Muscle layer of duodenum (tissue), 2 donors: ENCODE measurements at regions not wholly inside any gene's neighbourhood (a gene's known extent, or its start where the extent isn't known, plus 50 kb on each side); places are given as distances from the start of the nearest gene placed in this dataset.

ENCODE experiments used
- H3K27ac ChIP-seq: one replicate; pipeline ENCODE4 v1.7.0; 2013; ENCODE audit warnings: mild to moderate bottlenecking, low read length
- H3K27me3 ChIP-seq: one replicate; pipeline ENCODE4 v1.7.0; 2013; ENCODE audit warnings: low read depth, mild to moderate bottlenecking, control low read depth, low read length
- H3K36me3 ChIP-seq, 2 donors: one replicate each; pipeline ENCODE4 v1.7.0; 2013; ENCODE audit warnings: low read length in 2 of 2, control low read depth in 1 of 2, mild to moderate bottlenecking in 1 of 2; ENCODE audit not compliant: insufficient read depth in 2 of 2, control insufficient read depth in 1 of 2
- H3K4me1 ChIP-seq, 2 donors: one replicate each; pipeline ENCODE4 v1.7.0; 2013; ENCODE audit warnings: low read length in 2 of 2, mild to moderate bottlenecking in 2 of 2, control low read depth in 1 of 2, moderate library complexity in 1 of 2; ENCODE audit not compliant: insufficient read depth in 2 of 2, control insufficient read depth in 1 of 2
- H3K4me3 ChIP-seq, 2 donors: one replicate each; pipeline ENCODE4 v1.7.0; 2013; ENCODE audit warnings: low read length in 2 of 2, low read depth in 1 of 2, mild to moderate bottlenecking in 1 of 2
- H3K9me3 ChIP-seq, 2 donors: one replicate each; pipeline ENCODE4 v1.7.0; 2013; ENCODE audit warnings: low read length in 2 of 2, control low read depth in 1 of 2, mild to moderate bottlenecking in 1 of 2; ENCODE audit not compliant: control insufficient read depth in 1 of 2
- donor health status: healthy.

DNA sequence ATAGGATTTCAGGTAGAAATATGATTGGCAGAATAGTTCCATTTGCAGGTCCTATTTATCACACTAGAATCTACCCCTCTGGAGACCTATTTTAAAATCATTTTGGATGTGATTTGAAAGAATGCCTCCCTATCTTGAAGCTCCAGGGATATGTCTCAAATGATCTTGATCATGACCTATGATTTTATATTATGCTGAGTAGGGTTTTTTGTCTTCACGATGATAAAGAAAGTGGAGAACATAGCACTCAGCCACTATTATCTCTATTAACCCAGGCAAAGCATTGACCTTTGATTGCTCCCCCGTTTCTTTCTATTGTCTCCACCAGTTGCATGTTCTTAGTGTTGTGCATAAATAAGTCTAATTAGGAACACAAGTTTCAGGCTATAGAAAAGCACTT lies 307.9 kb downstream of the BLID start:
- Histone ChIP-seq H3K9me3 (peaks cover 0 to 12% of the 10 kb centered on the region in 2 donors), H3K27me3 (no peaks in the 10 kb centered on the region), H3K36me3 (no peaks in the 10 kb centered on the region), H3K27ac (no peak overlapping the region), H3K4me3 (no peak overlapping the region), H3K4me1 (peaks cover 0 to 3% of the 10 kb centered on the region in 2 donors)

DNA sequence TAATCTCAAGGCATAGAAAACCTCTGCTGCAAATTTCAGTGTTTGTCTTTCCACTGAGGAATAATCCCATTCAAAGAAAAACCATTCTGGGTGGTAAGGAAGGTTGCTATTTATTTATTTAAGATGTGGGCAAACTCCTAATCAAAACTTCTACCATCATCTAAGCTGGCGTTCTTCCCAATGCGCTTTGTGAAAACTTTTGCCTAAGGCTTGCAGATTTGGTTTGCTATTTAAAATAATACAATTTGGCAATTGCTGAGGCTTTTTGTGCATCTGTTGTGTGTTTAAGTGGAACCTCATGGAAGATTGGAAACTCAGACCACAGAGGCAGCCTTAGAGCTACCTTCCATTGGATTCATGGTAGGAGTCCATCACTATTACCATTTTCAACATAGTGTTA lies 309.0 kb downstream of the BLID start:
- Histone ChIP-seq H3K4me1 (peaks cover 0 to 3% of the 10 kb centered on the region in 2 donors), H3K4me3 (no peak overlapping the region), H3K27me3 (no peaks in the 10 kb centered on the region), H3K27ac (no peak overlapping the region), H3K9me3 (peaks cover 0 to 5% of the 10 kb centered on the region in 2 donors), H3K36me3 (no peaks in the 10 kb centered on the region)

DNA sequence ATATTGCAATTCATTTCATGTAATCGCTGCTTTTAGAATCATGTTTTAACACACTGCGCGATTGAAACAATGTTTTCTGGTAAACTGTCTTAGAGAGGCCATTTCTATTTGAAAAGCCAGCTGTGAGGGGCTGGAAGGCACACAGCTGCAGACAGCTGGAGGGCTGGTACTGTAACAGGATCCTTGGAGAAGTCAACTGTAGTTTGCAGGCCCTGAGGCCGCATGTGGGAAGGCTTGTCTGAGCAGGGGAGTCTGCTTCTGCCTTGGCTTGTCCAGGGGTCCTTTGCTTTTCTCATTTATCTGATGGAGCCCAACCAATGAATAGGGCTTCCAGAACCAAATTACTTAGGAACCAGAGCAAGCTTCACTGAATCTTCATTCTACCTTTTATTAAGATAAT lies 313.5 kb downstream of the BLID start:
- Histone ChIP-seq H3K27me3 (no peaks in the 10 kb centered on the region), H3K27ac (no peak overlapping the region), H3K9me3 (no peaks in the 10 kb centered on the region), H3K4me3 (no peak overlapping the region), H3K36me3 (no peaks in the 10 kb centered on the region), H3K4me1 (peaks cover 0 to 4% of the 10 kb centered on the region in 2 donors)

DNA sequence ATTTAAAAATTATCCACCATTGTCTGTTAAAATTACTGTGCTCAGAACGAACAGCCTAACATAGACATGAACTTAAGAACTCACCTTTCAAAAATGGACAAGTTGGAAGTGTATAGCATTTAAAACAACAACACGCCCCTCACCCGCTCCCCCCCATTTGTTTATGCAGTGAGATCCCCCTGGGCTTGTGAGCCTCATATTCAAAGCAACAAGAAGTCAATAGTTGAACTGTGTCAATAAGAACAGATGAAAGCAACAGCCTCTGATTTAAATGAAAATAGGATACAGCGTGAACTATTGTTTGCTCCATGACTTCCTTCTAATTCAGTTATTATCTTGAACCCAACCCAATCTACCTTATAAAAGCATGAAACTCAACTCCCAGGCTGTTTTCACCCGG lies 314.2 kb downstream of the BLID start:
- Histone ChIP-seq H3K36me3 (no peaks in the 10 kb centered on the region), H3K27ac (no peak overlapping the region), H3K9me3 (no peaks in the 10 kb centered on the region), H3K4me3 (no peak overlapping the region), H3K27me3 (no peaks in the 10 kb centered on the region), H3K4me1 (peaks cover 0 to 4% of the 10 kb centered on the region in 2 donors)

DNA sequence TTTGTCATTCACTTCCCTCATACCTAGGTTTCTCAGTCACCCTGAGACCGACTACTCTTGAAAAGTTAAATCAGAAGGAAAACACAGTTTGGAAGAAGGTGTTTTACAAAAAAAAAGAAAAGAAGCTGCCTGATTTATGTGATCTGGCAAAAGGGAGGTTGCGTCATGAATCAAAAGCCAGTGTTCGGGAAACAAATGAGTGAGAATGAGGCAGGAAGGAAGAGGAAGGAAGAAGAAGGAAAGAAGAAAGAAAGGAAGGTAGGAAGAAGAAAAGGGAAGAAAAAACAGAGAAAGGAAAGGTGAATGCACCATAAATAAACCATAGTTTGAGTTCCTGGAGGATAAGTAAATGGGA lies 314.6 kb downstream of the BLID start:
- Histone ChIP-seq H3K27ac (no peak overlapping the region), H3K36me3 (no peaks in the 10 kb centered on the region), H3K4me3 (no peak overlapping the region)

DNA sequence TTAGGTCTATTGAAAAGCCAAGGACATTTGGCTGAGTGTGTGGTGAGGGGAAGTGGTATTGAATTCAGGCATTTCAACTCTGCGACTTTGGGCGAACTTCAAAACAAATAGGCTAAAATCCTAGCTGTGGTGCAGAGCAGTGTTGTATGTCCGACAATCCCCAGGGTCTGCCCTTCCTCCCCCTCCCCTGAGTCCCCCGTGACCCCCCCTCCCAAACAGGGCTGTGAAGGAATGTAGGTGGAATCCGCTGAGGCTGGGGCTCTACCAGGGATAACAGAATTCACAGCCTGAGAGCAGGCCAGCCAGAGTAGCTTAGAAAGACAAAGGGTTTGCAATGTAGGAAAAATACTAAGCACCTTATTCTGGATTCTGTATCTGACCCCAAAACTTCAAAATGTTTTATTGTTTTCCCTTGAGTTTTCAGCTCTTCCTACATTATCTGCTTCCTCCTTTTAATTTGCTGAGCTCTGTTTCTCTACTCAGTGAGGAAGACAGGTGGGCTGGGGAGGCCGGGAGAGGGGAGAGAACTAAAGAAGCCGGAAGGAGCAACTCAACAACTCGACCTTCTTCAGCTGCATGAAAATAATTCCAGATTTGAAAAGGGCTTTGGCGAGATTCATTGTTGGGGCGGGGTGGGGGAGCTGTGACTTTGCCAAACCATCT lies 315.2 kb downstream of the BLID start:
- Histone ChIP-seq H3K4me3 (no peak overlapping the region), H3K4me1 (peaks cover under 1 to 4% of the 10 kb centered on the region in 2 donors), H3K27ac (no peak overlapping the region), H3K36me3 (no peaks in the 10 kb centered on the region), H3K9me3 (no peaks in the 10 kb centered on the region), H3K27me3 (no peaks in the 10 kb centered on the region)

More for the DNA sequence above, 314.6 kb downstream of the BLID start:
- H3K4me1 ChIP-seq = peaks cover 0 to 4% of the 10 kb centered on the region in 2 donors
- no peaks in the 10 kb centered on the region for H3K9me3 ChIP-seq
- H3K27me3 ChIP-seq = no peaks in the 10 kb centered on the region

DNA sequence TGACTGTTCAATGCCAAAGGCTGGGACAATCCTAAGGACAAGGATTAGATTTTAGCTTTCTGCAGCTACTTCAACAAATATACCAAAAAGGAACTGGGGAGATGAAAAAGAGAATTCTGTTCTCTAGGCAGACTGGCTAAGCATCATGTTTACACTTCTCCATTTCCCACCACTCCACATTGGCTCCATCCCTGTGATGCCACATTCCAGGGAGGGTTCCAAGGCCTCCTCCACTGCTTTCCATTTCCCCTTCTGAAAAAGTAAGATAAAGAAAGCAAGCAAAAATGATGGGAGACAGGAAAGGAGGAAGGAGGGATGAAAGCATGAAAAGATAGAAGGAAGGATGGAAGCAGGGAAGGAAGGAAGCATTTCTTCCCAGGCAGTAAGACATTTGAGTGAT lies 315.8 kb downstream of the BLID start:
- Histone ChIP-seq H3K9me3 (no peaks in the 10 kb centered on the region), H3K27me3 (no peaks in the 10 kb centered on the region), H3K4me3 (peak overlapping the region in 1 of 2 donors; percentile 32), H3K27ac (no peak overlapping the region), H3K36me3 (no peaks in the 10 kb centered on the region), H3K4me1 (peaks cover 4 to 6% of the 10 kb centered on the region in 2 donors)

DNA sequence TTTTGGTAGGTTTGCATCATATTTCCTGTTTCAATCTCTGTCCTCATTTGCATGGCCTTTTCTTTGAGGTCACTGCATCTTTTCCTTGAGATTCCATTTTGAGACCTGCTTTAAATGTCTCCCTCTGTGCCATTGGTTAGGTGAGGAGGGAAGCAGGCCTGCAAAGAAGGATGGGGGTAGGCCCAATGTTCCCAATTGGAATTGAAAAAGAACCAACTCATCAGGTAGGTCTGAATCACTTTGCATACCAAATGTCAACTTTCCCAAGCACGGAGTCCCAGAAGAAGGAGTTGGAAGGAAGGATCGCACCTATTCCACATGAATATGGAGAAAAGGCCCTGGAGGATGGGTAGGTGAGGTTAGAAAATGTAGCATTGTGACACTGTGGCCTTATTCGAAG lies 318.5 kb downstream of the BLID start:
- H3K4me3 ChIP-seq = no peak overlapping the region
- H3K36me3 ChIP-seq = no peaks in the 10 kb centered on the region
- peaks cover 4 to 9% of the 10 kb centered on the region in 2 donors for H3K4me1 ChIP-seq
- H3K27ac ChIP-seq = no peak overlapping the region
- no peaks in the 10 kb centered on the region for H3K9me3 ChIP-seq
- no peaks in the 10 kb centered on the region for H3K27me3 ChIP-seq

DNA sequence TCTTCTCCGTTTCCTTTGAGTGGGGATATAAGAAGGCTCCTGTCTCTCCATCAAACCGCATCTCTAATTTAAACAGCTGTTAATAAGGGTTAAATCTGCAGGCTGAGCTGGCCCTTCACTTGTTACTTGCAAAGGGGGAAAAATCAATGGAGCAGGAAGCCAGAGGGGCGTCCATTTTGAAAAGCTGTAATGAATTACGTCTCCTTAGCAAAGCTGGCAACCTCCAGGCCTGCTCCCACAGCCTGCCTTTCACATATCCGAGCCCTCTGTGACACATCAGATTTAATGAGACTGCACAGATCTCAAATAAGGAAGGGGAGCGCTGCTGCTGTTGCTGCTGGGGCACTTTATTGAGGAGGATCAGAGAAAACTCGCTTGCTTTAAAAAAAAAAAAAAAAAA lies 320.8 kb downstream of the BLID start:
- Histone ChIP-seq H3K4me3 (no peak overlapping the region), H3K36me3 (no peaks in the 10 kb centered on the region), H3K27ac (no peak overlapping the region), H3K27me3 (no peaks in the 10 kb centered on the region), H3K4me1 (peaks cover 0 to 9% of the 10 kb centered on the region in 2 donors), H3K9me3 (no peaks in the 10 kb centered on the region)

DNA sequence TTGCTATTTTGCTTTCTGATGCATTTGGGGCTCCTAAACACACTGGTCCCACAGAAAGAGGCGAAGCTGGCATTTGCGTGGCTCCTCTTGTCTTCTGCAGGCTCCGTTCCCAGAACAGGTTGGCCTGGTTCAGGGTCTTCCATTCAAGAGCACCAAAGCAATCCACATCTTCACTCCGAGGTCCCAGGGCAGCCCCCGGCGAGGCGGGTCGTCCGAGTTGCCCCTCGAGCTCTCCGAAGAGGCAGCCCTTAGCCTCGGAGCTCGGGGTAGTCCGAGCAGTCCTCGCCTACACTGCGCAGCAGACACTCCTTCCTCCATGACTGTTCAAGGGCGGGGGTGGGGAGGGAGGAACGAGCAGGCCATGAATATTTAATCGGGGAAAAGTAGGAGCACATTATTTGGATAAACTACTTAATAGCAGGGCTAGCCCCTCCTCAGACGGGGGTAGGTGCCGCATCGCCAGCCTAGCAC lies 321.3 kb downstream of the BLID start:
- no peak overlapping the region for H3K4me3 ChIP-seq
- H3K4me1 ChIP-seq = peaks cover 0 to 9% of the 10 kb centered on the region in 2 donors
- H3K36me3 ChIP-seq = no peaks in the 10 kb centered on the region
- no peak overlapping the region for H3K27ac ChIP-seq
- H3K9me3 ChIP-seq = no peaks in the 10 kb centered on the region
- no peaks in the 10 kb centered on the region for H3K27me3 ChIP-seq

DNA sequence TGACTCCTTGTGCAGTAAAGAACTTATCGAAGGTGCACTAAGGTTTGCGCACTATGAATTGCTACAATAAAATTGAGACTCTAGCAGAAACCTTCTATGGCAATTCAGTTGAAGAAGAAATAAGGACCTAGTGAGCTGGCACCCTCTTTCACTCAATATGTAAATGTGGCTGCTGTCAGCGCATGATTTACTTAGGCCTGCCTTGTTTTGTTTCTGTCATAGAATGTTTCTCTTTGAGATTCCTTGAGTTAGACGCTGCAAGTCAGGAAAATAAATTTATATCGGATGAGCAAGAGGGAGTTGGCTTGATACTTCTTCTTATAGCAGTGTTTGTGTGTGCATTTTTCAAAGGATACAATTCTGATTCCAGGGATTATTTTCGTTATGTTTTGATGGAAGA lies 322.1 kb downstream of the BLID start:
- Histone ChIP-seq H3K36me3 (no peaks in the 10 kb centered on the region), H3K4me1 (peaks cover 0 to 9% of the 10 kb centered on the region in 2 donors), H3K9me3 (no peaks in the 10 kb centered on the region), H3K4me3 (no peak overlapping the region), H3K27me3 (no peaks in the 10 kb centered on the region), H3K27ac (no peak overlapping the region)

DNA sequence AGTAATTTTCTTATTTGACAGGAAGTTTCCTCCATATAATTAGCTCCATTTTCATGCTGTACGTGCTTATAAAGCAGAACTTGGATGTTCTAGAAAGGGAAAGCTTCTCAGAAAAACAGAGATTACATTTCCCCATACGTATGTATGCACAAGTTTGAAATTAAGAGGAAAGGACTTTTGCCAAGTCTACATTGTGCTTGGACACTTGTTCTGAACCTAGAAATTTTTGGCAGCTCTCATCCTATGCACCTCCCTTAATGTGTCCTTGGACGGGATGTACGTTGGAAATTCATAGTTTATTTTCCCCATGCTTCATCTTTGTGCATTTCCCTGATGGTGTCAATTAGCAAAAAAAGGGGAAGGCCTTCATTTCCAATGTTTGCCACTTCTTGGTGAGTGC lies 322.7 kb downstream of the BLID start:
- Histone ChIP-seq H3K36me3 (no peaks in the 10 kb centered on the region), H3K4me3 (no peak overlapping the region), H3K9me3 (no peaks in the 10 kb centered on the region), H3K27me3 (no peaks in the 10 kb centered on the region), H3K27ac (no peak overlapping the region), H3K4me1 (peaks cover 0 to 9% of the 10 kb centered on the region in 2 donors)
